Muscle of arm (tissue), 1 donor: ENCODE measurements at regions not wholly inside any gene's neighbourhood (a gene's known extent, or its start where the extent isn't known, plus 50 kb on each side); places are given as distances from the start of the nearest gene placed in this dataset.
"Not testable (repeated sequence)": the region's sequence is repeated elsewhere in the genome, so short reads cannot be mapped to it uniquely, and the experiment has no call there.

ENCODE experiments used
- DNase-seq: peaks from one replicate; pipeline ENCODE4 v3.0.0-alpha.2; 2013

- DNase-seq: no peak
Observed at GRCh38 chr11:35046681-35047080, 92.3 kb upstream of the CD44 start.

DNA sequence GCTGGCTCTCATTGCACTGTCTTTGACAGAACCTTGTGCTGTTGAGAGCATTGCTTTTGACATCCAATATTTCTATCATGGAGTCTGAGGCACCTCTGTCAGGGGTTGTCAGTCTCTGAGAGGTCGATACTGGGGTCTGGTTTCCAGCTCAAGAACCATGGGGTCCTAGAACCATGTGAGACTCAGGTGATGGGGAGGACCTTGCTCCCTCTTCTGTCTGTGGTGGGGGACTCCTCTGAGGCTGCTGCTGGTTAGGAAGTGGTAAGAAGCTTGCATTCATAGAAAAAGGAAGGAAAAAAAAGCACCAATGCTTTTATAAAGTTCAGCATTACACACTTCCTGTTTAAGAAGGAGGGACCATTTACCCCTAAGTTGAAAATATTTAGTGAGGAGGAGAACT lies 91.8 kb upstream of the CD44 start:
- no peak for DNase-seq

- no peak for DNase-seq
Observed at GRCh38 chr11:35047769-35048168, 91.2 kb upstream of the CD44 start.

DNA sequence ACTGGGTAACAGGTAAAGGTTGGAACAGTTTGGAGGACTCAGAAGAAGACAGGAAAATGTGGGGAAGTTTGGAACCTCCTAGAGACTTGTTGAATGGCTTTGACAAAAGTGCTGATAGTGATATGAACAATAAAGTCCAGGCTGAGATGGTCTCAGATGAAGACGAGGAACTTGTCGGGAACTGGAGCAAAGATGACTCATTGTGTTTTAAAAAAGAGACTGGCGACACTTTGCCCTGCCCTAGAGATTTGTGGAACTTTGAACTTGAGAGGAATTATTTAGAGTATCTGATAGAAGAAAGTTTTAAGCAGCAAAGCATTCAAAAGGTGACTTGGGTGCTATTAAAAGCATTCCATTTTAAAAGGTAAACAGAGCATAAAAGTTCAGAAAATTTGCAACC lies 90.6 kb upstream of the CD44 start:
- DNase-seq: not testable (repeated sequence)

DNA sequence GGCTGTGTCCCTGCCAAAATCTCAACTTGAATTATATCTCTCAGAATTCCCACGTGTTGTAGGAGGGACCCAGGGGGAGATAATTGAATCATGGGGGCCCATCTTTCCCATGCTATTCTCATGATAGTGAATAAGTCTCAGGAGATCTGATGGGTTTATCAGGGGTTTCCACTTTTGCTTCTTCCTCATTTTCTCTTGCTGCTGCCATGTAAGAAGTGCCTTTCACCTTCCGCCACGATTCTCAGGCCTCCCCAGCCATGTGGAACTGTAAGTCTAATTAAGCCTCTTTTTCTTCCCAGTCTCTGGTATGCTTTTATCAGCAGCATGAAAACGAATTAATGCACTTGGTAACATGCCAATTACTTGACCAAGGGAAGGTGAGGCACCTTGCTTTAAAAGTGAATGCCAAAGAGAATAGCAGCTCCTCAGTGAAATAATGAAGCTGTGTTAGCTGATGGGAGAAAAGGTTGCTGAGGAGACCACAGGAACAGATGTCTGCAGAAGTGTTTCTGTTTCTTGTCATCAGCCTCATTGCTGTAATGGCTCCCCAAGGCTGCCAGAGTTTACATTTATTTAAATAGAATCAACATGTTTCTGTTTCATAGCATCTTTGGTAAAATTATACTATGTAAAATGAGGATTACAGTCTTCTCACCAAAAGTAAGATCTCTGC lies 89.0 kb upstream of the CD44 start:
- no peak for DNase-seq

DNA sequence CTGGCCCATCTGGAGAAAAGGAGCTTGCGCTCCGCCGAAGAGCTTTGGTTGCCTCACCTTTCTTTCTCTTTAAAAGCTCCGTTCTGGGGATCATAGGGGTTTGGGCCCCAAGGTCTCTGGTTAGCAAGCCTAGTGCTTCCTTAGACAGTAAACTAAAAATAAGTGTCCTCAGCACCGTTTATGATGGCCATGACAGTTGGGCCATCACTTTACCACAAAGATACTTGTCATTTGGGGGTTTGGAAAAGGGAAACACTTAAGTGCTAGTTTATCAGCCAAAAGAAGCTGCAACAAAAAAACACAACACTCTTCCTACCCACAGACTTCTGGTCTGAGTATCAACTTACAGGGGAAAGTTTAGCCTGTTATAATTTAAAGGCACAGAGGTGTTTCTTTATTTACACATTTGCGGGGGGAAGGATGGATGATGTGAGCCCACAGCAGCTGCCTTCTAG lies 88.4 kb upstream of the CD44 start:
- no peak for DNase-seq

- no peak for DNase-seq
Observed at GRCh38 chr11:35056391-35057093, 82.4 kb upstream of the CD44 start.

- DNase-seq: no peak
Observed at GRCh38 chr11:35057926-35058668, 80.9 kb upstream of the CD44 start.

DNA sequence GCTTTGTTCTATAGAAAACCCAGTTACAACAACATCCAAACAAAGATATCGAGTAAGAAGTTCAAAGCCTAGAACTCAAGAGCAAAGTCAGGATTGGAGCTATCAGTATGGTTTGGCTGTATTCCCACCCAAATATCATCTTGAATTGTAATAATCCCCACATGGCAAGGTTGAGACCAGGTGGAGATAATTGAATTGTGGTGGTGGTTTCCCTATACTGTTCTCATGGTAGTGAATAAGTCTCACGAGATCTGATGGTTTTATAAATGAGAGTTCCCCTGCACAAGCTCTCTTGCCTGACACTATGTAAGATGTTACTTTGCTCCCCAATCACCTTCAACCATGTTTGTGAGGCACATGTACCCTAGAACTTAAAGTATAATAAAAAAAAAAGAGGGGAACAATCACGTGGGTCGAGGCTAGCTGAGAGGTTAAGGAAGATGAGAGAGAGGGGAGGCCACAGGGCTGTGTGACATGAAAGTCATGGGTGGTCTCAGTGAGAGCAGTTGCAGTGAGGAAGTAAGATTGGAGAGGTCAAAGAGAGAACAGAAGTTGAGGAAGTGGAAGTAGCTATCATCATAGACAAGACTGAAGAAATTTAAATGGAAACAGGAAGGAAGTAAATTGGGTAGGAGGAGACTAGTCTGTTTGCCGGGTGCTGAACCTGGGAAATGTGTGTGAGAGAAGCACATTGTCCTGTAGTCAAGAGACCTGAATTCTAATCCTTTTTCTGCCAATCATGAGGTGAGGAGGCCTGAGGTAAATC lies 80.1 kb upstream of the CD44 start:
- DNase-seq: no peak

DNA sequence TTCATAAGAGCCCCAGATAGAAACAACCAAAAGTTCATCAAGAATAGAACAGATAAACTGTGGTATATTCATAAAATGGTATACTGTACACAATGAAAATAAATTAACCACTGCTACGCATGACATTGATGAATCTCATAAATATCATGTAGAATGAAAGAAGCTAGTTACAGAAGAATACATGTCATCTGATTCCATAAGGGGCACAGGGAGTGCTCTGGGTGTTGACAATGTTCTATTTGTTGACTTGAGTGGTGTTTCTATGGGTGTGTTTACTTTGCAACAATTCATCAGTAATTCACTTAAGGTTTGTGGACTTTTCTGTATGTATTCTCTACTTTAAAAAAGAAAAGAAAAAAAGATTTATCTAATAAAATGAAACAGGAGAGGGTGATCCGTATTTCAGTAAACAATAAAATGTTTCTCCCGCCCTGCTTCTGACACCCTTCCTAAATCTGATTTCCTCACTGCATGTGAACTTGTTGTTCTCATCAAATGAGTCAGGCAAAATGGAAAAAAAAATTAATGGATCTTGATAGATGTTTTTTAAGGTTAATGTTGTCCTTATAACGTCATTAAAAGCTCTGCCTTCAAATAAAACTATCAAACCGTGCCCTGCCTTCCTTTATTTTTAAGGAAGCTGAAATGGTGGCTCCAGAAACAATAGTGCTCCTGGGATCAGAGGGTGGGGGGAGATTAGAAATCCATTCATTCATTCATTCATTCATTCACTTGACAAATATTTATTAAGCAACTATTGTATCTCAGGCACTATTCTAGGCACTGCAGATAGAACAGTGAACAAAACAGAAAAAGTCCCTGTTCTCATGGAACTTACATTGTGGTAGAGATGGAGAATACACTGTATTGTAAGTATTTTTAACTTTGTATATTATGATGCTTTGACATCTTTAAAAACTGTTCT lies 77.2 kb upstream of the CD44 start:
- DNase-seq: no peak

DNA sequence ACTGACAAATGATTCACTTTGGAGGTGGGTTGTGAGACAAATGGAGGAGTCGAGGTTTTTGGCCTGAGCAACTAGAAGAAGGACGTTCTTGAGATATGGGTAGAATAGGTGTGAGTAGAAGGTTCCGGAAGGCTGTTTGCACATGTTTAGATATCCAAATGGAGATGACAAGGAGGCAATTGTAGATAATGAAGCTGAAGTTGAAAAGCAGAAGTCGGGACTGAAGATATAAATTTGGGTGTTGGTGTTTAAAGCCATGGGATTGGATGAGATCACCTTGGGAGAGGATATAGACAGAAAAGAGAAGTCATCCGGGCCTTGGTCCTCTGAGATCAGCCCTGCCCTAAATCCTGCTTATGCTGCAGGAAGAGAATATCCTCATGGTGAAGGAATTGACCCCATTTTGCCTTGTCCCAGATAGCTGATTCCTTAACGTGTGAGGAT lies 75.5 kb upstream of the CD44 start:
- no peak for DNase-seq

DNA sequence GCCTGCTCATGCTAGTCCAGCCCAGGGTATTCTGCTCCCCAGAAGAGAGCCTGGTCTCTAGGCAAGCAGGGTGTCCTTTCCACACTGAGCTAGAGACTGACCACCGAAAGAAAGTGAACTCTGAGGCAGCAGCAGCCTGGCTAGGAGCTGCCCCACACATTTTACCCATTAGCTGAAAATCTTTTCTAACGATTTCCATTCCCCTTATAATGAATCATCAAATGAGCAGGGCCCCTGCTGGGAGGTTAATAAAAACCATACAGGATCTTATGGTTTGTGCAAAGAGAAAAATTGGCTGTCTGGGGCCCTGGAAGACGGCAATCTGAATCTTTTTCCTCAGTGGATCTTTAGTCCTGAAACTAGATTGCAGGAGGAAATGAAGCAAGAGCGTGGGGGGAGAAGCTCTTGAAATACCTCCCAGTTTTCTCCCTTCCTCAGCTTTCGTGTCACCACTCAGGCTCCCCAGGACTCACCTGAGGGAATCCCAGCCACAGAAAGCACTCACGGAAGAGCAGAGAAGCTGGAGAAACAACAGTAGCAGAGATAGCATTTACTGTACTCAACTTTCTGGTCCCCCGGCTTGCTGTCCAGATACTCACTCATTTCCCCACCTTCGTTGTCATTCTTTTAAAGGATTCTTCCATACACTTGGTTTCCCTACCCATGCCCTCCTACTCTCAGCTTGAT lies 74.7 kb upstream of the CD44 start:
- no peak for DNase-seq

DNA sequence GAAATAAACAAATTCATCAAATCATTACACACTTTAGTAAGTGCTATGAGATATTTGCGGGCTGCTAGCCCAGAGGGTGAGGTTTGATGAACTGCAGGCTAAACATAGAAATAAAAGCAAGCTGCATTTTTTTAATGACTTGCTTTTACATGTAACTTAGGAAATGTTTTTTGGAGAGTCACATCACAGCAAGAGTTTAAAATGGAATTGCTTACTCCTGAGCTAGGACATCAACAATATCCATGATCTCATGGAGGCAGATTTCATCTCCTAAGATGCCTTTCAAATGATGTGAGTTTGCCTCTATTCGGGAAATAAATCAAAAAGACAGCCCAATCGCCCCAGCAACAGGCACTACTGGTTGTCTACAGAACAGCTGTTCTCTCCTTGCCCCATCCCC lies 73.4 kb upstream of the CD44 start:
- DNase-seq: no peak

GRCh38 chr11:35066030-35066429 lies 72.9 kb upstream of the CD44 start:
- DNase-seq: no peak

- DNase-seq: no peak
Observed at GRCh38 chr11:35066783-35067423, 72.1 kb upstream of the CD44 start.

- DNase-seq: no peak
Observed at GRCh38 chr11:35071722-35072121, 67.2 kb upstream of the CD44 start.

- DNase-seq: no peak
Observed at GRCh38 chr11:35073691-35074419, 65.1 kb upstream of the CD44 start.

- no peak for DNase-seq
Observed at GRCh38 chr11:35076201-35077100, 62.5 kb upstream of the CD44 start.
